Osteocyte (in vitro differentiated cells): ENCODE measurements at regions not wholly inside any gene's neighbourhood (a gene's known extent, or its start where the extent isn't known, plus 50 kb on each side); places are given as distances from the start of the nearest gene placed in this dataset.
"Not testable (repeated sequence)": the region's sequence is repeated elsewhere in the genome, so short reads cannot be mapped to it uniquely, and the experiment has no call there.

ENCODE experiments used
- DNase-seq: peaks from one replicate; pipeline ENCODE4 v3.0.0; 2021; ENCODE audit warnings: mixed read lengths; ENCODE audit not compliant: unreplicated experiment; ENCODE audit errors: extremely low spot score
- H3K27ac Mint-ChIP-seq: one replicate; pipeline ENCODE4 v1.8.0; 2021; ENCODE audit warnings: mild to moderate bottlenecking, mixed read lengths; ENCODE audit not compliant: unreplicated experiment
- H3K27me3 Mint-ChIP-seq: one replicate; pipeline ENCODE4 v1.8.0; 2021; ENCODE audit warnings: mixed read lengths; ENCODE audit not compliant: unreplicated experiment
- H3K36me3 Mint-ChIP-seq: one replicate; pipeline ENCODE4 v1.8.0; 2021; ENCODE audit warnings: mixed read lengths; ENCODE audit not compliant: unreplicated experiment
- H3K4me1 Mint-ChIP-seq: one replicate; pipeline ENCODE4 v1.8.0; 2021; ENCODE audit warnings: mixed read lengths; ENCODE audit not compliant: unreplicated experiment
- H3K4me3 Mint-ChIP-seq: one replicate; pipeline ENCODE4 v1.8.0; 2021; ENCODE audit warnings: mild to moderate bottlenecking, moderate library complexity, mixed read lengths; ENCODE audit not compliant: unreplicated experiment
- H3K9me3 Mint-ChIP-seq: one replicate; pipeline ENCODE4 v1.8.0; 2021; ENCODE audit warnings: mixed read lengths; ENCODE audit not compliant: unreplicated experiment
- TF ChIP-seq, protein P1 (sequence below): fragments of 200-600 bp; sonication (generic); IDR thresholded peaks from 2 replicates; pipeline ENCODE4 v1.5.0; 2021; ENCODE audit warnings: antibody characterized with exemption, mild to moderate bottlenecking, moderate library complexity

GRCh38 chr5:118590806-118591205 is 397.5 kb downstream of the DTWD2 start:
- Mint-ChIP-seq H3K4me1 (no peaks in the 10 kb centered on the region), H3K27me3 (peaks cover 4% of the 10 kb centered on the region), H3K36me3 (no peaks in the 10 kb centered on the region), H3K4me3 (no peak overlapping the region), H3K27ac (no peak overlapping the region), H3K9me3 (no peaks in the 10 kb centered on the region)
- TF ChIP-seq, protein P1, sequence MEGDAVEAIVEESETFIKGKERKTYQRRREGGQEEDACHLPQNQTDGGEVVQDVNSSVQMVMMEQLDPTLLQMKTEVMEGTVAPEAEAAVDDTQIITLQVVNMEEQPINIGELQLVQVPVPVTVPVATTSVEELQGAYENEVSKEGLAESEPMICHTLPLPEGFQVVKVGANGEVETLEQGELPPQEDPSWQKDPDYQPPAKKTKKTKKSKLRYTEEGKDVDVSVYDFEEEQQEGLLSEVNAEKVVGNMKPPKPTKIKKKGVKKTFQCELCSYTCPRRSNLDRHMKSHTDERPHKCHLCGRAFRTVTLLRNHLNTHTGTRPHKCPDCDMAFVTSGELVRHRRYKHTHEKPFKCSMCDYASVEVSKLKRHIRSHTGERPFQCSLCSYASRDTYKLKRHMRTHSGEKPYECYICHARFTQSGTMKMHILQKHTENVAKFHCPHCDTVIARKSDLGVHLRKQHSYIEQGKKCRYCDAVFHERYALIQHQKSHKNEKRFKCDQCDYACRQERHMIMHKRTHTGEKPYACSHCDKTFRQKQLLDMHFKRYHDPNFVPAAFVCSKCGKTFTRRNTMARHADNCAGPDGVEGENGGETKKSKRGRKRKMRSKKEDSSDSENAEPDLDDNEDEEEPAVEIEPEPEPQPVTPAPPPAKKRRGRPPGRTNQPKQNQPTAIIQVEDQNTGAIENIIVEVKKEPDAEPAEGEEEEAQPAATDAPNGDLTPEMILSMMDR: no peak
- DNase-seq: no peak

DNA sequence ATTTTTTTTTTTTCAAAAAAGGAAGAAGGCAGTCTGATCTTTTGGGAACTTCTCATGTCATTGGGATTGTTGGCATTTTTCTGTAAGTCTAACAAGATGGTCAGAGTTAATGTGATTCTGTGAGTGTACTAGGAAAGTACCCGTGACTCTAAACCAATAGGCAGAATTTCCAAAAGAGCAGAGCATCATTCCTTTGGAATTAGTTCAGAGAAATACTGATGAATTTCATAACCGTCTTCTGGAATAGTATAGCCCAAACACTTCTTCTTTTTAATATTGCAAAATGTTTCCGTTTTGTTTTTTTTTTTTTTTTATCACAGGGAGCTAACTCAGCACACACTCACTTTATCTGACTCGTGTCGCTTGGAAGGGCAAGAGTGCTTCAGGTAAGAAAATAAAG is 407.4 kb downstream of the DTWD2 start:
- Mint-ChIP-seq H3K4me3 (no peak overlapping the region), H3K4me1 (peaks cover 3% of the 10 kb centered on the region), H3K36me3 (no peaks in the 10 kb centered on the region), H3K27me3 (peaks cover 2% of the 10 kb centered on the region), H3K9me3 (no peaks in the 10 kb centered on the region), H3K27ac (no peak overlapping the region)
- TF ChIP-seq, protein P1: no peak
- no peak for DNase-seq

DNA sequence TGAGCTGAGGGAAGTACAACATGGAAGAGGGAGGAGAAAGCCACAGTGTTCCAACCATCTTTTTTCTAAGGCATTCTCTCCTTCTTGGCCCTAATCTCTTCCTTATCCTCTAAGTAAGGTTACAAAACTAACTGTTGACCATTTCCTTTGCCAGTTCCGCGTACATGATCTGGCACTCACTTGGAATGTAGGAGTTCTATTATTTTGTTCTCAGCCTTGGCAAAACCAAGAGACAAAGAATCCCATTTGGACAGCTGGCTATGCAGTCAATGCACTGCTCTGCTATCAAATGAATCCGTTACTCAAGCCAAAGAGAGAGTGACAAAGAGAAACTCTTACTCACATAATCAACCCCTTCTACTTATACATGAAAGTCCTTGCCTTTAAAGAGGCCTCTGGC is 410.3 kb downstream of the DTWD2 start:
- no peaks in the 10 kb centered on the region for H3K9me3 Mint-ChIP-seq
- no peak for DNase-seq
- no peak overlapping the region for H3K4me3 Mint-ChIP-seq
- H3K27me3 Mint-ChIP-seq: peaks cover 2% of the 10 kb centered on the region
- TF ChIP-seq, protein P1: no peak
- peaks cover 3% of the 10 kb centered on the region for H3K4me1 Mint-ChIP-seq
- no peak overlapping the region for H3K27ac Mint-ChIP-seq
- H3K36me3 Mint-ChIP-seq: no peaks in the 10 kb centered on the region

- H3K4me3 Mint-ChIP-seq: no peak overlapping the region
- peaks cover 3% of the 10 kb centered on the region for H3K4me1 Mint-ChIP-seq
- no peak overlapping the region for H3K27ac Mint-ChIP-seq
- H3K9me3 Mint-ChIP-seq: no peaks in the 10 kb centered on the region
- no peaks in the 10 kb centered on the region for H3K36me3 Mint-ChIP-seq
- DNase-seq: no peak
- H3K27me3 Mint-ChIP-seq: peaks cover 2% of the 10 kb centered on the region
- TF ChIP-seq, protein P1: no peak
These were observed 410.7 kb downstream of the DTWD2 start for GRCh38 chr5:118577621-118578020.

DNA sequence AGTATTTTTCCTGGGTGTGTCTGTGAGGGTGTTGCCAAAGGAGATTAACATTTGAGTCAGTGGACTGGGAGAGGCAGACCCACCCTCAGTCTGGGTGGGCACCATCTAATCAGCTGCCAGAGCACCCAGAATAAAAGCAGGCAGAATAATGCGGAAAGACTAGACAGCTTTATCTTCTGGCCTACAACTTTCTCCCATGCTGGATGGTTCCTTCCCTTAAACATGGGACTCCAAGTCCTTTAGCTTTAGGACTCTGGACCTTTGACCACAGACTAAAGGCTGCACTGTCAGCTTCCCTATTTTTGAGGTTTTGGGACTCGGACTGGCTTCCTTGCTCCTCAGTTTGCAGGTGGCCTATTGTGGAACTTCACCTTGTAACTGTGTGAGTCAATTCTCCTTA is 418.1 kb downstream of the DTWD2 start:
- H3K27me3 Mint-ChIP-seq, H3K9me3 Mint-ChIP-seq, H3K4me3 Mint-ChIP-seq, DNase-seq, H3K36me3 Mint-ChIP-seq, H3K27ac Mint-ChIP-seq, H3K4me1 Mint-ChIP-seq: not testable (repeated sequence)

DNA sequence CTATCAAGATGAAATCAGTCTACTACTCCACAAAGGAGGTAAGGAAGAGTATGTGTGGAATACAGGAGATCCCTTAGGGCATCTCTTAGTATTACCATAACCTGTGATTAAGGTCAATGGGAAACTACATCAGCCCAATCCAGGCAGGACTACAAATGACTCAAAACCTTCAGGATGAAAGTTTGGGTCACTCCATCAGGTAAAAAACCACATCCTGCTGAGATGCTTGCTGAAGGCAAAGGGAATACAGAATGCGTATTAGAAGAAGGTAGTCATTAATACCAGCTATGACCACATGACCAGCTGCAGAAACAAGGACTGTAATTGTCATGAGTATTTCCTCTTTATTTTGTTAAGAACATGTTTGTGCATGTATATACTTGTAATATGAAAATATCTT is 418.8 kb downstream of the DTWD2 start:
- not testable (repeated sequence) for H3K27ac Mint-ChIP-seq, H3K9me3 Mint-ChIP-seq, DNase-seq, H3K27me3 Mint-ChIP-seq, H3K4me3 Mint-ChIP-seq, H3K4me1 Mint-ChIP-seq, H3K36me3 Mint-ChIP-seq
